MCF 10A (cell line): ENCODE measurements at regions not wholly inside any gene's neighbourhood (a gene's known extent, or its start where the extent isn't known, plus 50 kb on each side); places are given as distances from the start of the nearest gene placed in this dataset.

ENCODE experiments used
- BruUV-seq: library from RNA; stranded (reverse); fragments of 400-500 nt; replicated peaks from 2 replicates; lab custom pipeline; 2021; lab: Mats Ljungman, UMichigan
- CTCF ChIA-PET: fragments of 300-600 bp; sonication (Branson Sonifier 250); formaldehyde crosslinking; extraction: SDS; loops from one replicate; lab custom pipeline; 2021; ENCODE audit warnings: antibody characterized with exemption, inconsistent platforms; lab: Yijun Ruan, JAX
- POLR2A ChIA-PET: fragments of 300-600, 350-650 bp; sonication (Branson Sonifier 250); formaldehyde crosslinking; extraction: SDS; loops from one replicate; lab custom pipeline; 2020; ENCODE audit warnings: antibody characterized with exemption, inconsistent platforms; lab: Yijun Ruan, JAX
- DNase-seq: peaks from one replicate; pipeline ENCODE4 v3.0.0-alpha.2; 2018; ENCODE audit not compliant: unreplicated experiment
- H3K27ac Mint-ChIP-seq: one replicate; pipeline ENCODE4 v1.8.0; 2022; ENCODE audit warnings: mild to moderate bottlenecking, low read depth, mixed read lengths; ENCODE audit not compliant: unreplicated experiment
- H3K27me3 Mint-ChIP-seq: one replicate; pipeline ENCODE4 v1.8.0; 2022; ENCODE audit warnings: mixed read lengths; ENCODE audit not compliant: insufficient read depth, unreplicated experiment
- H3K36me3 Mint-ChIP-seq: one replicate; pipeline ENCODE4 v1.8.0; 2022; ENCODE audit warnings: mild to moderate bottlenecking, moderate library complexity, mixed read lengths; ENCODE audit not compliant: insufficient read depth, unreplicated experiment
- H3K4me1 Mint-ChIP-seq: one replicate; pipeline ENCODE4 v1.8.0; 2022; ENCODE audit warnings: mixed read lengths; ENCODE audit not compliant: insufficient read depth, unreplicated experiment
- H3K4me3 Mint-ChIP-seq: one replicate; pipeline ENCODE4 v1.8.0; 2022; ENCODE audit warnings: mild to moderate bottlenecking, moderate library complexity, mixed read lengths; ENCODE audit not compliant: unreplicated experiment
- H3K9me3 Mint-ChIP-seq: one replicate; pipeline ENCODE4 v1.8.0; 2022; ENCODE audit warnings: mixed read lengths; ENCODE audit not compliant: unreplicated experiment
- intact Hi-C: fragments of 100-400 bp; cut with micrococcal nuclease; formaldehyde crosslinking; loops from 2 replicates; pipeline ENCODE4 v1.14.1; 2022
- TF ChIP-seq, protein P1 (sequence below): fragments of 200-600 bp; IDR thresholded peaks from one replicate; pipeline ENCODE4 v1.8.0; 2022; ENCODE audit warnings: antibody characterized with exemption, mild to moderate bottlenecking; ENCODE audit not compliant: unreplicated experiment

DNA sequence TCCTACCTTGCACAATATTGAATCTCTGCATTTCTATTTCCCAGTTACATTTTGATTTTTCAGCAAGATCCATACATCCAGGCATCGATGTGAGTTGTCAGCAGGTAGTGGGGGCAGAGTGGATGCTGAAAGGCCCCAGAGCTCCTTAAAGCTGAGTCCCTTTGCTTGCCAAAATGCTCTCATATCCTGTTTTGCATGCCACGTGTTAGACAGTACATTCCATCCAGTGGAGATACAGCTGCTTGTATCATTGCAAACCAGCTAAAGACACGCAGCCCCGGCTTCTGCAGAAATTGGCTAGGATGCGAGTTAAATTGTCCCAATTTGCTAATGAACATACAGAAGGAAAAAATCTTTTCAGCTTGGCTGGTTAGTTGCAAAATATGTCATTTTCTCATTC, 179.6 kb upstream of the MXRA5 start:
- Mint-ChIP-seq H3K9me3 (no peaks in the 10 kb centered on the region), H3K4me1 (no peaks in the 10 kb centered on the region), H3K27me3 (no peaks in the 10 kb centered on the region), H3K36me3 (no peaks in the 10 kb centered on the region), H3K4me3 (no peak overlapping the region), H3K27ac (no peak overlapping the region)
- intact Hi-C loops, result no loop called here
- no TSS peak for BruUV-seq
- DNase-seq, result no peak
- CTCF ChIA-PET, result interaction anchor here (0.8 kb wide), 1 partner anchor 14 kb away, joined by 3 read pairs; no protein-coding TSS in a partner anchor
- TF ChIP-seq, protein P1, sequence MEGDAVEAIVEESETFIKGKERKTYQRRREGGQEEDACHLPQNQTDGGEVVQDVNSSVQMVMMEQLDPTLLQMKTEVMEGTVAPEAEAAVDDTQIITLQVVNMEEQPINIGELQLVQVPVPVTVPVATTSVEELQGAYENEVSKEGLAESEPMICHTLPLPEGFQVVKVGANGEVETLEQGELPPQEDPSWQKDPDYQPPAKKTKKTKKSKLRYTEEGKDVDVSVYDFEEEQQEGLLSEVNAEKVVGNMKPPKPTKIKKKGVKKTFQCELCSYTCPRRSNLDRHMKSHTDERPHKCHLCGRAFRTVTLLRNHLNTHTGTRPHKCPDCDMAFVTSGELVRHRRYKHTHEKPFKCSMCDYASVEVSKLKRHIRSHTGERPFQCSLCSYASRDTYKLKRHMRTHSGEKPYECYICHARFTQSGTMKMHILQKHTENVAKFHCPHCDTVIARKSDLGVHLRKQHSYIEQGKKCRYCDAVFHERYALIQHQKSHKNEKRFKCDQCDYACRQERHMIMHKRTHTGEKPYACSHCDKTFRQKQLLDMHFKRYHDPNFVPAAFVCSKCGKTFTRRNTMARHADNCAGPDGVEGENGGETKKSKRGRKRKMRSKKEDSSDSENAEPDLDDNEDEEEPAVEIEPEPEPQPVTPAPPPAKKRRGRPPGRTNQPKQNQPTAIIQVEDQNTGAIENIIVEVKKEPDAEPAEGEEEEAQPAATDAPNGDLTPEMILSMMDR, result no peak
- POLR2A ChIA-PET, result no interaction called here

DNA sequence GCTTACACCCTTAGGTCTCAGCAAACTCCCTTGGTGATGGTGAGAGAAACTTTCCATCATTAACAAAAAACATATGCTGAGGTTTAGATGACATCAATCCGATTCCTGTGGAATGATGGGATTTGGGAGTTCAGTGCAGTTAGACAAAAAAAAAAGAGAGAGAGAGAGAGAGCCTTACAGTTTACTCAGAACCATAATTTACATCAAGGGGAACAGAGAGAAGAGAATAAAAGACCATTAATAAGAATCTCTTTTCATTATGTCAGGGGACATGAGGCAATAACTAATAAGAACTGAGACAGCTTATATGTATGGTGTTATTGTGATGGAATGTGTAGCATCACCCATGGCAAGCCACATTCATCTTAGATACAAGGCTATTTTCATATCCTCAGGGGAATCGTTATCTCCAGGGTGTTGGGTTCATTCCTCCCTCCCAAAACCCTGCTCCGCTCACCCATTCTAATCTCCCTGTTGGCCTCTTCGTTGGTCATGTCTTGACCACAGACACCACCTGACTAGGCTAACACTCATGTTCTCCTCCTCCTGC, 175.7 kb upstream of the MXRA5 start:
- Mint-ChIP-seq H3K4me1 (peaks cover 15% of the 10 kb centered on the region), H3K36me3 (no peaks in the 10 kb centered on the region), H3K4me3 (no peak overlapping the region), H3K9me3 (no peaks in the 10 kb centered on the region), H3K27ac (no peak overlapping the region), H3K27me3 (no peaks in the 10 kb centered on the region)
- ChIA-PET POLR2A (no interaction called here), CTCF (no interaction called here)
- no peak for DNase-seq
- intact Hi-C loops, result no loop called here
- TF ChIP-seq, protein P1, result no peak
- BruUV-seq, result no TSS peak

DNA sequence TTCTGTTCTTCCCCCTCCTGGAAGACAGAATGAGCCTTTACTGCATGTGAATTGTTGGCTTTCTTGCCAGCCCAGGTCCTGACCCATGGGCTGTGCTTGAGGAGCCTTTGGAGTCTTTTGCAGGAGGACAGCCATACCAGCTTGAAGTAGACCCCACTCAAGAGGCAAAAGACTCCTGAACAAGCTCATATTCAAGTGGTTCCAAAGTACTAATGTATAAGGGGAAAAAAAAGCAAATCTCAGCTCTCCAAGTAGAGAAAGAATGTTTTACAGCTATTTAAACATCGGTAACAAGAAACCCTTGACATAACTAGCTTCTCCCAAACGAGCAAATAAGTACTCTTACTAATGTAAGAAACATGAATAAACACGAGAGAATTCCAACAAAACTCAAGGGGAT, 174.9 kb upstream of the MXRA5 start:
- intact Hi-C loops, result no loop called here
- TF ChIP-seq, protein P1, result no peak
- DNase-seq, result no peak
- POLR2A ChIA-PET, result interaction anchor here (0.6 kb wide), 1 partner anchor 18 kb away, joined by 3 read pairs; no protein-coding TSS in a partner anchor
- Mint-ChIP-seq H3K9me3 (no peaks in the 10 kb centered on the region), H3K4me3 (no peak overlapping the region), H3K36me3 (no peaks in the 10 kb centered on the region), H3K27me3 (no peaks in the 10 kb centered on the region), H3K27ac (no peak overlapping the region), H3K4me1 (peaks cover 15% of the 10 kb centered on the region)
- BruUV-seq, result no TSS peak
- CTCF ChIA-PET, result interaction anchor here (0.7 kb wide), 1 partner anchor 146 kb away, joined by 3 read pairs; no protein-coding TSS in a partner anchor

DNA sequence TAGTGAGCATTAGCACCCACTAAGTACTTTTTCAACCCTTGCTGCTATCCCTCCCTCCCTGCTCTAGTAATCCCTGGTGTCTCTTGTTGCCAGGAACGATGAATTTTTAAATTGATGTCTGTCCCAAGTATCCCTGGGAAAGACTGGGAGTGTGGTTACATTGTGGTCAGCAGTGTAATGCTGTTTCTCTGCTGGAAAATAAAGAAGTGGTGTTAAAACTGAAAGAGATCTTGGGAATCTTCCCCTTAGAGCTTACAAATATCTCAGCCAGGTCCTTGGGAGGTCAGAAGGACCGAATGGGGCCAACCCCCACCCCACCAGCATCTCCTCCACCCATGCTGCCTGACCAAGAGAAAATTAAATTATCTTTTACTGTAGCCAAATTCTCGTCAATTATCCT, 174.5 kb upstream of the MXRA5 start:
- TF ChIP-seq, protein P1, result no peak
- Mint-ChIP-seq H3K36me3 (no peaks in the 10 kb centered on the region), H3K4me3 (no peak overlapping the region), H3K4me1 (peaks cover 17% of the 10 kb centered on the region), H3K27me3 (no peaks in the 10 kb centered on the region), H3K27ac (no peak overlapping the region), H3K9me3 (no peaks in the 10 kb centered on the region)
- ChIA-PET CTCF (interaction anchor here (0.7 kb wide), 1 partner anchor 146 kb away, joined by 3 read pairs; no protein-coding TSS in a partner anchor), POLR2A (interaction anchor here (0.6 kb wide), 1 partner anchor 19 kb away, joined by 3 read pairs; no protein-coding TSS in a partner anchor)
- no peak for DNase-seq
- intact Hi-C loops, result no loop called here
- BruUV-seq, result no TSS peak
